Neural crest cell (in vitro differentiated cells): ENCODE measurements at regions not wholly inside any gene's neighbourhood (a gene's known extent, or its start where the extent isn't known, plus 50 kb on each side); places are given as distances from the start of the nearest gene placed in this dataset.

Experiments used
- DNase-seq: peaks from one replicate; pipeline ENCODE4 v3.0.0; 2021; ENCODE audit warnings: low read depth, mixed read lengths, low spot score
- H3K27ac Mint-ChIP-seq: one replicate; pipeline ENCODE4 v1.8.0; 2021; ENCODE audit warnings: mild to moderate bottlenecking, mixed read lengths; ENCODE audit not compliant: unreplicated experiment
- H3K27me3 Mint-ChIP-seq: 2 replicates; pipeline ENCODE4 v1.8.0; 2021; ENCODE audit warnings: low read depth, mild to moderate bottlenecking, mixed read lengths
- H3K36me3 Mint-ChIP-seq: 2 replicates; pipeline ENCODE4 v1.8.0; 2021; ENCODE audit warnings: low read depth, mild to moderate bottlenecking, mixed read lengths
- H3K4me1 Mint-ChIP-seq: 2 replicates; pipeline ENCODE4 v1.8.0; 2021; ENCODE audit warnings: mixed read lengths
- H3K4me3 Mint-ChIP-seq: one replicate; pipeline ENCODE4 v1.8.0; 2021; ENCODE audit warnings: mild to moderate bottlenecking, mixed read lengths
- H3K9me3 Mint-ChIP-seq: 2 replicates; pipeline ENCODE4 v1.8.0; 2021; ENCODE audit warnings: mixed read lengths
- TF ChIP-seq, protein P1 (sequence below): fragments of 200-600 bp; sonication (generic); conservative IDR thresholded peaks from 2 replicates; pipeline ENCODE4 v1.5.0; 2021; ENCODE audit warnings: antibody characterized with exemption, mild to moderate bottlenecking

GRCh38 chr1:55612988-55613387 lies 397.8 kb upstream of the USP24 start:
- H3K4me3 Mint-ChIP-seq: no peak overlapping the region
- H3K27me3 Mint-ChIP-seq: no peaks in the 10 kb centered on the region
- DNase-seq: no peak
- TF ChIP-seq, protein P1, sequence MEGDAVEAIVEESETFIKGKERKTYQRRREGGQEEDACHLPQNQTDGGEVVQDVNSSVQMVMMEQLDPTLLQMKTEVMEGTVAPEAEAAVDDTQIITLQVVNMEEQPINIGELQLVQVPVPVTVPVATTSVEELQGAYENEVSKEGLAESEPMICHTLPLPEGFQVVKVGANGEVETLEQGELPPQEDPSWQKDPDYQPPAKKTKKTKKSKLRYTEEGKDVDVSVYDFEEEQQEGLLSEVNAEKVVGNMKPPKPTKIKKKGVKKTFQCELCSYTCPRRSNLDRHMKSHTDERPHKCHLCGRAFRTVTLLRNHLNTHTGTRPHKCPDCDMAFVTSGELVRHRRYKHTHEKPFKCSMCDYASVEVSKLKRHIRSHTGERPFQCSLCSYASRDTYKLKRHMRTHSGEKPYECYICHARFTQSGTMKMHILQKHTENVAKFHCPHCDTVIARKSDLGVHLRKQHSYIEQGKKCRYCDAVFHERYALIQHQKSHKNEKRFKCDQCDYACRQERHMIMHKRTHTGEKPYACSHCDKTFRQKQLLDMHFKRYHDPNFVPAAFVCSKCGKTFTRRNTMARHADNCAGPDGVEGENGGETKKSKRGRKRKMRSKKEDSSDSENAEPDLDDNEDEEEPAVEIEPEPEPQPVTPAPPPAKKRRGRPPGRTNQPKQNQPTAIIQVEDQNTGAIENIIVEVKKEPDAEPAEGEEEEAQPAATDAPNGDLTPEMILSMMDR: no peak
- no peak overlapping the region for H3K27ac Mint-ChIP-seq
- H3K9me3 Mint-ChIP-seq: peaks cover 10% of the 10 kb centered on the region
- peaks cover 8% of the 10 kb centered on the region for H3K36me3 Mint-ChIP-seq
- H3K4me1 Mint-ChIP-seq: no peaks in the 10 kb centered on the region

DNA sequence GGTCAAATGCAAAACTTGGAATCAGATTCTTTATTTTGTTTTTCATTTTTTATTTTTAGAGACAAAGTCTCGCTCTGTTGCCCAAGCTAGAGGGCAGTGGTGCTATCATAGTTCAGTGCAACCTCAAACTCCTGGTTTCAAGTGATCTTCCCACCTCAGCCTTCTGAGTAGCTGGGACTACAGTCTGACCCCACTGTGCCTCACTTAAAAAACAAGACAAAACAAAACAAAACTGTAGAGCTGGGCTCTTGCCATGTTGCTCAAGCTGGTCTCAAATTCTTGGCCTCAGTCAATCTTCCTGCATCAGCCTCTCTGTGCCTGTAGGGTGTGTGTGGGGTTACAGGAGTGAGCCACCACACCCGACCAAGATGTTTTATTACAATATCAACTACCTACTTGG lies 396.0 kb upstream of the USP24 start:
- no peak for DNase-seq
- no peak overlapping the region for H3K4me3 Mint-ChIP-seq
- H3K36me3 Mint-ChIP-seq: peaks cover 8% of the 10 kb centered on the region
- TF ChIP-seq, protein P1: no peak
- peaks cover 20% of the 10 kb centered on the region for H3K9me3 Mint-ChIP-seq
- H3K27me3 Mint-ChIP-seq: no peaks in the 10 kb centered on the region
- no peaks in the 10 kb centered on the region for H3K4me1 Mint-ChIP-seq
- H3K27ac Mint-ChIP-seq: no peak overlapping the region

GRCh38 chr1:55610203-55610602 lies 395.0 kb upstream of the USP24 start:
- peaks cover 8% of the 10 kb centered on the region for H3K36me3 Mint-ChIP-seq

GRCh38 chr1:55609630-55610029 lies 394.5 kb upstream of the USP24 start:
- Mint-ChIP-seq H3K9me3 (peaks cover 22% of the 10 kb centered on the region), H3K4me1 (no peaks in the 10 kb centered on the region), H3K4me3 (no peak overlapping the region), H3K36me3 (peaks cover 8% of the 10 kb centered on the region), H3K27me3 (no peaks in the 10 kb centered on the region), H3K27ac (no peak overlapping the region)
- no peak for DNase-seq
- TF ChIP-seq, protein P1: no peak

More at GRCh38 chr1:55610203-55610602, 395.0 kb upstream of the USP24 start:
- Mint-ChIP-seq H3K9me3 (peaks cover 22% of the 10 kb centered on the region), H3K27me3 (no peaks in the 10 kb centered on the region), H3K4me1 (no peaks in the 10 kb centered on the region), H3K4me3 (no peak overlapping the region), H3K27ac (no peak overlapping the region)
- TF ChIP-seq, protein P1: no peak
- DNase-seq: no peak

GRCh38 chr1:55605155-55605554 lies 390.0 kb upstream of the USP24 start:
- Mint-ChIP-seq H3K27ac (no peak overlapping the region), H3K9me3 (peaks cover 19% of the 10 kb centered on the region), H3K4me1 (no peaks in the 10 kb centered on the region), H3K27me3 (no peaks in the 10 kb centered on the region), H3K4me3 (no peak overlapping the region), H3K36me3 (peaks cover 5% of the 10 kb centered on the region)
- no peak for DNase-seq
- TF ChIP-seq, protein P1: no peak

- DNase-seq: no peak
- Mint-ChIP-seq H3K27me3 (no peaks in the 10 kb centered on the region), H3K9me3 (peaks cover 22% of the 10 kb centered on the region), H3K27ac (no peak overlapping the region), H3K36me3 (peaks cover 5% of the 10 kb centered on the region), H3K4me3 (no peak overlapping the region), H3K4me1 (no peaks in the 10 kb centered on the region)
- TF ChIP-seq, protein P1: no peak
Observed at GRCh38 chr1:55604749-55605148, 389.6 kb upstream of the USP24 start.
